ENCODE measurements at regions not wholly inside any gene's neighbourhood (a gene's known extent, or its start where the extent isn't known, plus 50 kb on each side); places are given as distances from the start of the nearest gene placed in this dataset.
"Not testable (repeated sequence)": the region's sequence is repeated elsewhere in the genome, so short reads cannot be mapped to it uniquely, and the experiment has no call there.

DNA sequence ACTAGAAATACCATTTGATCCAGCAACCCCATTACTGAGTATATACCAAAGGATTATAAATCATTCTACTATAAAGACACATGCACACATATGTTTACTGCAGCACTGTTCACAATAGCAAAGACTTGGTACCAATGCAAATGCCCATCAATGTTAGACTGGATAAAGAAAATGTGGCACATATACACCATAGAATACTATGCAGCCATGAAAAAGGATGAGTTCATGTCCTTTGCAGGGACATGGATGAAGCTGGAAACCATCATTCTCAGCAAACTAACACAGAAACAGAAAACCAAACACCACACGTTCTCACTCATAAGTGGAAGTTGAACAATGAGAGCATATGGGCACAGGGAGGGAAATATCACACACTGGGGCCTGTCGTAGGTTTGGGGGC lies 106.0 kb downstream of the SPATA18 start:
- not testable (repeated sequence) for DNase-seq

DNA sequence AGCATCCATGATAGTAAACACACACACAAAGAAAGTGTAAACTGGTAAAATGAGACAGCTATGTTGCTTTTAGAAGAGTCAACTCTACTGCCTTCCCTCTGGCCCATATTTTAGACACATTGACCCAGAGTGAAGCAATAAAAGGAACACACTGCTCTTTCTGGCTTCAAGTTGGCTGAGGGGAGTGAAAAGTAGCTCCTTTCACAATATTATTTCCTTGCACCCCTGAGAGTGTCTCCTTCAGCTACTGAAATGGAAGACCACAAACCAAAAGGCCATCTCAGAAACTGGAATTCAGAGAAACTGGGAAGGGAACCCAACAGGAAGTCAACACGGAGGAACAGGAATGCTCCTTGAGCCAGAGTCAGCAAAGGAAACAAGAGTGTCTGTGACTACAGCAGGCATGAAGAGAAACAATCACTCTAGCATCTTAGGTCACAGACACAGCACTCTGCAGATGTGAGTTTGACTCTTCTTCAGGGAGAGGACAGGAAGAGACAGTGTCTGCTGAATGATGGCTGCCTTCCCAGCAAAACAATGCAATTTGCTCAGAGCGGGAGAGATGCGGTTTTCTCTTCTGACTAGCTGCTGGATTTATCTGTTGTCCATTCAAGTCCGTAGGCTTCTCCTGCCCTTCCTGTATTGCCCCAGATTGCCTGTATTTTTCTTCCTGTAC lies 106.7 kb downstream of the SPATA18 start:
- peak; percentile 46 for DNase-seq

DNA sequence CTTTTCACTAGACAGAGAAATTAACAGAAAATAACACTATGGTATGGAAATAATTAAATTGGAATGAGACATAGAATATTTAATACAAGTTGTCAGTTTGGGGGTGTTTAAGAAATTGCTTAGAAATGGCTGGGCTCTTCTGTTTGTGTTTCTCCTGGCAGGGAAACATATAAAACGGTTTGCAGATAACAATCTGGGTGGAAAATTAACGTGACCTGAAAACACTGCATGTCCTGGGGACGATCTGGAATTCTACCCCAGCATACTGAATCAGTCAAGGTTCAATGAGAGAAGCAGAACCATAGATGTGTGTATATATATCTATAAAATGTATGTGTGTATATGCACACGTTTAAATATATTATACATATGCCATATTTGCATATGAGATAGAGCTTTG lies 109.8 kb downstream of the SPATA18 start:
- no peak for DNase-seq

DNA sequence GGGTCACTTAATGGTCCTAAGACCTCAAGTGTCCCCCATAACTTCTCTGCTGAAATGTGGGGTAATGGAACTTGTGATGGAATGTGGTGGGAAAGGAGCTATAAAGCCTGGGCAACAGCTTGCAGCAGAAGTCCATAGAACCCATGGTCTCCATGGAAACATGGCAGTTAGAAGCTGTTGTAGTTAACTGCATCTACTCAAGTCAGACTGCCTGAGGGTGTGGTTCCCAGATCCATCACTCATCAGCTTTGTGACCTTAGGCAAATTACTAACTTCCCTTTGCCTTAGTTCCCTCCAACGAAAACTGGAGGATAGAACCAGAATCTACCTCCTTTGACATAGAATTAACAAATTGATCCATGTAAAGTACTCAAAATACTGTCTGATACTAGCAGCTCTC lies 113.0 kb downstream of the SPATA18 start:
- no peak for DNase-seq

DNA sequence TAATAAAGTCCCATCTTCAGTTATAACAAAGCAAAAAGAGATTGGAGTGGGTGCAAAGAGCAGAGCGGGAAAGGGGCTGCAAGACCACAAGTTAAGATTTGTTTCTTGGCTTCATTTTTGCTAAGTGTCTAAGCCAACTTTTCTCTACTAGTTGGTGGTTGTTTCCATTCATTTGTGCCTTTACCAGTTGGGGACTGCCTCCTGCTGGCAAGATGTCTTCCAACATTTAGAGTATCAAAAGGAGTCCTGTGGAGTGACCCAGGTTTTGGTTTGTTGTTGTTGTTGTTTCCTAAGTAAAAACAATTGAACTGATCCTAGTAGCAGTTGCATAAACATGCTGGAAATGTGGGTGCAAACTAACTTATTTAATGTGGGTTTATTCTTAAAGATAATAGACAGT lies 121.1 kb downstream of the SPATA18 start:
- no peak for DNase-seq

DNA sequence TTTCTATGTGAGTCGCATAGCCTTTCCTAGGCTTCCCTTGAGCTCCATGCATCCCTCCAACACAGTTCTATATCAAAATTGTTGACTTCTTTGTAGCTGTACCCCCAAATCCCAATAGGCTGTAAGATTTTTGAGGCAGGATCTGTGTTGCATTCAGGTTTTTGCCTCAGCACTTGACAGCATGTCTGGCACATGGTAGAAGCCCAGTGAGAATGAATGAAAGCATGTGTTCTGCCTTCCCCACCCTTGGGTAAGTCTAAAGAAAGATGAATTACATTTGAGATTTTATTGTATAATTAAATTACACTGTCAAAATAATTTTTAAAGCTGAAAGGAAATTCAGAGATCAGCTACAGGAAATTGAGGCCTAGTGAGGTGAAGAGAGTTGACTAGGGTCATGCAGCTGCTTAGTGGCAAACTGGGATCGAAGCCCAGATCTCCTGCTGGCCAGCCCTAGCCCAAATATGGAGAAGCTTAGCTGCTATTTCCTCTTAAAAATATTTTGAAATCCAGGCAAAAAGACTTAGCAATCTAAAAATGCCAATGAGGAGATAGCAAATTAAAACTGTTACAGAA lies 122.5 kb downstream of the SPATA18 start:
- peak; percentile 63 for DNase-seq

DNA sequence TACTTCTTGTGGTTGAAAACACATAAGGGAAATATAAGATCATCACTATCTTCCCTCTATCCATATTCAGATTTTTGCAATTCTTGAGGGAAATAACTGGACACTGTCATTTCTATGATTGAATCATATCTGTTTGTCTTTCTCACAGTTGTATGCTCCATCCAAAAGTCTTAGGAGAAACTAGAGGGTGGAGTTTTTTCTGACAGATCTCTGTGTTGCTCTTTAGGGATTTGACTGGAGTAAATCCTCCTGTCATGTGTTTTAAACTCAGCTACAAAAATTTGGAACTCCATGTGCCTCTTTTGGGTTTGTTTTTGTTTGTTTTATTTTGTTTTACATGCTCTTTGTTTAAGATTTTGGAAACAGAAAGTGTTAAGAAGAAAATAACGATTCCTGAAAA lies 136.5 kb downstream of the SPATA18 start:
- DNase-seq: no peak

DNA sequence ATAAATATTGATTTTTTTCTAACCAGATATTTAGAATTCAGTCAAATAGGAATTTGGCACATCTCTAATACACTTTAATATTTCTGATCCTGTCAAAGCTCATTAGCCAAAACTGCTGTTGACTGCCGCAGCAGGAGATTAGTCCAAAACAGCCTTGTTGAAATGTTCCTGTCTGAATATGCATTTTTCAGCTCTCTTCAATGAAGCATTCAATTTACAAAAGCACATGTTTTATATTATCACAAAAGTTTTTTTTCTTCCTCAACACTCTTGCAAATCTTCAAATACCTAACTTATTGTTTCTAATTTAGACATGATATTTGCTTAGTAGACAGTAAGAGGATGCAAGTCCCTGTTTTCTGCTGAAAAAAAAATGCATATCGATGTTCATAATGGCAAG lies 140.9 kb downstream of the SPATA18 start:
- DNase-seq: no peak

DNA sequence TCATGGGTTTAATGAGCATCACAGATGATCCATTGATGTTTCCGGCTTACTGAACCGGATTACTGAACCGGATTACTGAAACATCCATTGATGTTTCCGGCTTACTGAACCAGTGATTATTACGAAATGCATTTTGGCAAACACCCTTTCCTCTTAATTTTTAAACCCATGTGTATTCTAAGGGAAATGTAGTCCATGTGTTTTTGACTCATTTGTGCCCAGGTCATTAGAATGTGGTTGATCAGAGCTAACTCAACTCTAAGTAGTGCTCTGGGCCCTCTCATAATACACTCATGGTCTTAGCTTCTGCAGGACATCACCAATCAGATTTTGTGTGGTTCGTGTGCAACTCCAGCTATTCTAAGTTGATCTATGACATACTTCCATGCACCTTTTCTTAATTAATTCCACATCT lies 141.6 kb downstream of the SPATA18 start:
- no peak for DNase-seq

DNA sequence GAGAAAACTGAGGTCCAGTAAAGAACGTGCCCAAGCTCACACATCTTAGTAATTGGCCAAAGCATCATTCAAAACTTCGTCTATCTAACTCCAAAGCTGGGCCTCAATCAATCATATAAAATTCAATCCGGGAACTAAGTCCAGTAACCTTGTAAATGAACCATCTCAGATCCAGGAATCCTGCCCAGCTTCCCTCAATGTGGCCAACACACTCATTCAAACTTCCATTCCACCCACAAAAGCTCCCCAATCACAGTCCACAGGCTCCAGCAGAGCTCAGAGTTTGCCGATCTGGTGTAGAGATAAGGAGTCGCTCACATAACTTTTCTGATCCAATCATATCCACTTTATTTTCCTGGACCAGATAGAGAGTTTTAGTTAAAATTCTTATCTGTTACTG lies 144.8 kb downstream of the SPATA18 start:
- DNase-seq: no peak

DNA sequence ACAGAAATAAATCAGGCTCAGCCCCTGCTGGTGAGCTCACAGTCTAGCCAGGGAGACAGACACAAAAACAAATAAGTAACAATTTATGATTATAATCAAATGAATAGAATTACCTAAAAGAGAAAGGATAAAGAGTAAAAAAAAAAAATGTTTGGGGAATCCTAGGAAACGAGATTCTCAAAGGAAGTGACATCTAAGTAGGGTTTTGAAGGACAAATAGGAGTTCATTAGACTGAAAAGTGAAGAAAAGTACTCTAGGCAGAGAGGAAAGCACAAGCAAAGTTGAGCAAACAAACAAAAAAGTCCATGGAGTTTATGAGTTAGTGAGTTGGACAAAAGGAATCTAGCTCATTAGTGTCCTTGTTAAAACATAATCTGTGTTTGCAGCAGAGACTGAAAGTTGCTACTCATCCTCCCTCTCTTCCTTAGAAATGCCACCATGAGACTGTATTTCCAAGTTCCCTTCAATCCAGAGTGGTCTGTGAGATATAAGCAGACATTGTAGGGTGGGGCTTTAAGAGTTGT lies 145.6 kb downstream of the SPATA18 start:
- DNase-seq: no peak

DNA sequence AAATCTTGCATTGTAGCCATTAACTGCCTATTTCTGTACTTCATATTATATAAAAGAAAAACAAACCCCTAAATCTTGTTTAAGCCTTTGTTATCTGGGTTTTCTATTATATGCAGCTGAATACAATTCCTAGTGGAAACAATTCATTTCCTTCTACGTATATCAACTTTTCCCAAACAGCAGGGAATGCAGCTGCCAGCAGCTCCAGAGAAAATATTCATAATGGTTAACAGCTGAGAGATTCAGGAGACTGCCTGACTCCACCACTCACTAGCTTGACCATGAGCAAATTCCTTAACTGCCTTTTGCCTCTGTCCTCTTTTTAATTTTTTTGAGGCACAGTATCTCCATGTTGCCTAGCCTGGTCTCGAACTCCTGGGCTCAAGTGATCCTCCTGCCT lies 146.2 kb downstream of the SPATA18 start:
- DNase-seq: peak; percentile 76

DNA sequence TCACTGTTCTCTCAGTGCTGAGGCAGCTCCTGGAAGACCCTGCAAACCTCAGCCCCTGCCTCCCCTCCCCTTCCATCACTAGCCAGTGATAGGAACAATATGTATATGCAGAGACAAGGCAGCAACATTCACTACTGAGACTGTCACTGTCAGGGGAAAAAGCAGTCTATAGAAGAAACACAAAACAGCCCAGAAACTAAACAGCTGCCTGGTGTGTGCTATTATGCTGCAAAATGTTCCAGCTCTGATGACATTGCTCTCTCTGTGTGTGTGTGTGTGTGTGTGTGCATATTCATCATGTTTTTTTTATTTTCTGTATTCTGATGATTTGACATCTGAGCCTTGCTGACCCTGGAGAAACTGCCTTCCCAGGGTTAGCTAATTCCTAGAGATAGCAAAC lies 147.2 kb downstream of the SPATA18 start:
- DNase-seq: peak; percentile 75

DNA sequence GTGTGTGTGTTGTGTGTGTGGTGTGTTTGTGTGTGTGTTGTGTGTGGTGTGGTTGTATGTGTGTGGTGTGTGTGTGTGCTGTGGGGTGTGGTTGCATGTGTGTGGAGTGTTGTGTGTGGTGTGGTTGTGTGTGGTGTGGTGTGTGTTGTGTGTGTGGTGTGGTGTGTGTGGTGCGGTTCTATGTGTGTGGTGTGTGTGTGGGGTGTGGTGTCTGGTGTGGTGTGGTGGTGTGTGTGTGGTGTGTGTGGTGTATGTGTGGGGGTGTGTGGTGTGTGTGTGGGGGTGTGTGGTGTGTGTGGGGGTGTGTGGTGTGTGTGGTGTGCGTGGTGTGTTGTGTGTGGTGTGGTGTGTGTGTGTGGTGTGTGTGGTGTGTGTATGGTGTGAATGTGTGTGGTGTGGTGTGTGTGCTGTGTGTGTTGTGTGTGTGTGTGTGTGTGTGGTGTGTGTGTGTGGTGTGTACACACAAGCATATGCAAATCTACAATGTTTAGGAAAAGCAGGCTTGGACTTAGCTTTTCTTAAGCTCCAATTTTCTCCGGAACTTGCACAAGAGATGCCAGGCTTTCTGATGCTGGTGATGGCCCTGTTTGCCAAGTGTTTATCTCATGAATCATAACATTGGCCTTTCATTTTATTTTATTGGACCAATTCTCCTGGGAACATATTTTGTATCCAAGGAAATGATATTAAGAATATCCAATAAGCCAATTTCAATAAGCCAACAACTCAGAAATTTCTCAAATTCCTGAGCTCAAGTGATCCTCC lies 148.7 kb downstream of the SPATA18 start:
- no peak for DNase-seq

DNA sequence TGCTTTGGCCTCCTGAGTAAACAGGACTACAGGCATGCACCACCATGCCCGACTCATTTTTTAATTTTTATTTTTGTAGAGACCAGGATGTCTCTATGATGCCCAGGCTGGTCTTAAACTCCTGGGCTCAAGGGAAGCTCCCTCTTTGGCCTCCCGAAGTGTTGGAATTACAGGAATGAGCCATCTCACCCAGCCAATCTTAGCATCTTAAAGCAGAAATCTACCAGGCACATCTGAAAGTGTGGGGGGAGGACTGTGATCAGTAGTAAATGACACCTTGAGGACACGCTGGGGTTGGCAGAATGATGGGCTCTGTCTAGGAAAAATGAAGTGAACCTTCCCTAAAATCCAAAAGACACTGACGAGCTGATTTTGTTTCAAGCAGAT lies 149.2 kb downstream of the SPATA18 start:
- DNase-seq: no peak

DNA sequence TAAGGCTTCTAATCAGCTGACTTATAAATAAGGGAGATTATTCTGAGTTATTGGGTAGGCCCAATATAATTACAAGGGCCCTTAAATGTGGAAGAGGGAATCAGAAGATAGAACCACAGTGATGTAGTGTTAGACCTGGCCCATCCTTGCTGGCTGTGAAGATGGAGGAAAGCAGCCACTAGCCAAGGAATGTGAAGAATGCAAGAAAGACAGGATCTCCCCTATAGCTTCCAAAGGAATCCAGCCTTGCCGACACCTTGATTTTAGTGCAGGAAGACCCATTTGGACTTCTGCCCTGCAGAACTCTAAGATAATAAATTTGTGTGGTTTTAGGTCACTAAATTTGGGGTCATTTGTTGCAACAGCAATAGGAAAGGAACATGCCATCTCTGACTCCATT lies 150.6 kb downstream of the SPATA18 start:
- DNase-seq: no peak

DNA sequence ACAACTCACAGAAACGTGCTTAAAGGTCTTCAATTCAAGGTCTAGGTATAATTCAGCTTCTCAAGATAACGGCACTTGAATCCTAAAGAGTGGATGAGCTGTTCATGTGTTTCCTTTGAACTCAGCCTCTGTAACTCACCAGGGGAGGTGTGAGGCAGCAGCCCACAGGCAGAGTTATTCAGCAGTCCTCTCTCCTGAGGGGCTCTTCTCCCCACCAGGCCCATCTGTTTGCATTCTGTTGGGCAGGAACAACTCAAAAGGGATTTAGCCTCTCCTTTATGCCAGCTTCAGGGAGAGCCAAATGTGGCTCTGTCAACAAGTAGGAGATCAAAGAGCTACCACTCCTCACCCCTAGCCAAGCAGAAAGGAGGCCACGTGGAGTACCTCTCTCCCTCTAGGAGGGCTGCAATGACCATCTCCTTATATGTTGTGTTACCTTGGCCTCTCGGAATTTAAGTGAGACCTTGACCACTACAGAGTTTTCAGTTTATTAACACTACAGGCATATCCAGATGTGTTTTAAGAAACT lies 151.2 kb downstream of the SPATA18 start:
- no peak for DNase-seq

DNA sequence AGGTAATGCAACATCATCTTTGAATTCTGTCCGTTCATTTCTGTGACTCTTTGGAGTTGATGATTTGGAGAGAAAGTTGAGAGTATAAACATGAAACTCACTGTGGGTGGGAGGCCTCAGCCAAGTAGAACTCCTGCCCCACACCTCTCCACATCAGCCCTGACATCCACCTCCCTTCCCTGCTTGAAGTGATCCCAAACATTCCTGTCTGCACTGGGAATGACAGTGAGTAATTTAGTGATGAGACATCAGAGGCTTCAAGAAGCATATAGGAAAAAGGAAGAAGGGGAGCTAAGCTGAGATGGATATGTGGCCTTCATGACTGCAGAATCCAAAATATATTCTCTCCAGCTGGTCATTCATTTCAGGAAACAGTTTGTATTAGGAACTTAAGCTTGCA lies 151.8 kb downstream of the SPATA18 start:
- no peak for DNase-seq

DNA sequence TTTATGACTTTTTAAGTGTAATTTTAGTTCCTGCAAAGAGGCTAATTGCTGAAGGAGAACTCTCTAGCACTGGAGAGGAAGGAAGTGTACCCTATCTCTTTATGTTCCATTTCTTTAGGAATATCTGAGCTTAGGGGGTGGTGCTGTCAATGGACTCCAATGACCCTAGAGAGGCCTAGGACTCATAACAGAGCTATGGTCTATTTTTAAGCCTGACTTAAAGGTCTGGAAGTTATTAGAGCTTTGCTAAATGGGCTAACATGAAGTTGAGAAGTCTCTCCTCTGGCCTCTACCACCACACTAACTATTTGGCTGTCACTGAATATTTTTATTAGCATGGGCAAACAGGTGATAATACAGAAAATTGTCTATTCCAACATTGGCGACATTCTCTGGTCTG lies 152.2 kb downstream of the SPATA18 start:
- no peak for DNase-seq

DNA sequence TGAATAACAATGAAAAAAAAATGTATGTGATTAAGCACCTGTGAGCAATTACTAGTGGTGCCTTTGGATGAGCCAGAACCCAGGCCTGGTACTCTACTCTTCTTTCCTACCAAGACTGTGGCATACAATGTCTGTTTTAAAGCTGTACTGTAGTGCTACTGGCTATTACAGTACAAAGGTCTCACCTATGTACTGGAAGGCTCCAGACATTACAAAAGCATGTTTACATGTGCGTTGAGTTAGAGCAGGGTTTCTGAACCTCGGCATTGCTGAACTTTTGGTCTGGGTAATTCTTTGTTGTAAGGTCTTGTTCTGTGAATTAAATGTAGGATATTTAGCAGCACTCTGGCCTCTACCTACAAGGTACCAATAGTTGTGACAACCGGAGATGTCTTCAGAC lies 153.8 kb downstream of the SPATA18 start:
- no peak for DNase-seq

DNA sequence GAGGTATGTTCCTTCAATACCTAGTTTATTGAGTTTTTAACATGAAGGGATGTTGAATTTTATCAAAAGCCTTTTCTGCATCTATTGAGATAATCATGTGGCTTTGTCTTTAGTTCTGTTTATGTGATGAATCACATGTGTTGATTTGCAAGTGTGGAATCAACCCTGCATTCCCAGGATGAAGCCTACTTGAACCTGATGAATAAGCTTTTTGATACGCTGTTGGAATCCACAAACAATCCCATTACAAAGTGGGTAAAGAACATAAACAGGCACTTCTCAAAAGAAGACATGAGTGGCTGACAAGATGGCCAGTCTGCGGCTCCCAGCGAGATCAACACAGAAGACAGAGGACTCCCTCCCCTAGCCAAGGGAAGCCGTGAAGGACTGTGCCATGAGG lies 156.0 kb downstream of the SPATA18 start:
- not testable (repeated sequence) for DNase-seq

DNA sequence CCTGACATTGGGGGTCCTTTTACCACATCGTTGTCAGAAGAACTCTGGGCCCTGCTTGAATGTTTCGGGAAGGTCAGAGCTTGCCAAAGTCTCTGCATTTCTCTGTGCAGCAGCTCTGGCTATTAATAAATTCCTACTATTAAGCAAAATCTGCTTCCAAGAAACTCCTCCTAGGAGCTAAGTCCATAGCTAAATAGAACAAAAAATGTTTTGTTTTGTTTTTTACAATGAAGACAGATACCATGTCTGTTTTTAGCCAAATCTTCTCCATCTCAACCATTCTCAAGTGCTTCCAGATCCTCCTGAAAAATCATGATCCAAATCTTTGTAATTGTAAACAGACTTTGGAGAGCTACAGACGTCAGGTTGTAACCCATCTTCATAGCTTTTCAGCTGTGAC lies 161.6 kb downstream of the SPATA18 start:
- DNase-seq: peak; percentile 69

DNA sequence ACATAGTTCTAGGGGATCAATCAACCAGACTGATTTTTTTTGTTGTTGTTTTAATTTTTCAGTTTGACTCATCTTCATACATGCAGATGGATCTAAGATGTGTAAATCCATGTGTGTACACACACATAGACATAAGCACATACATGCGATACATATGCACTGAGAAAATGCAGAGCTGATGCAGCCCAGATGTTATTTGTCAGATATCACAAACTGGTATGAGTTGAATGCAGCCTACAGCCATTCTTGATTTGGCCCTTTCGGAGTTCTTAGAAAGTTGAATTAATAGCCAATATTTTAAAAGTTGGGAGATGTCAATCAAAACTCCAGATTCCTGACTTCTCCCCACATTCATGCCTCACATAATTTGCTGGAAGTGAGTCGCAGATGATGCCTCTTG lies 180.4 kb downstream of the SPATA18 start:
- no peak for DNase-seq

Data from hindlimb muscle (tissue), 1 donor.